Stimulated activated effector memory CD8-positive, alpha-beta T cell treated with anti-CD3 and anti-CD28 coated beads, Interleukin-12 subunit alpha, Interleukin-12 subunit beta, amount 100 ng/mL, for 72 hours (primary cell): ENCODE measurements at regions not wholly inside any gene's neighbourhood (a gene's known extent, or its start where the extent isn't known, plus 50 kb on each side); places are given as distances from the start of the nearest gene placed in this dataset.

Experiments
- ATAC-seq: fragments of 150-1000 bp; cut with Tn5 transposase; 2 replicates; pipeline ENCODE4 v1.10.0; 2021
- DNase-seq, 2 donors: peaks; one replicate each; pipeline ENCODE4 v3.0.0; 2021 to 2022; ENCODE audit warnings: low spot score in 2 of 2
- H3K27ac Mint-ChIP-seq: one replicate; pipeline ENCODE4 v1.8.0; 2022; ENCODE audit warnings: mild to moderate bottlenecking, mixed read lengths
- H3K36me3 Mint-ChIP-seq: one replicate; pipeline ENCODE4 v1.8.0; 2022; ENCODE audit warnings: mild to moderate bottlenecking, mixed read lengths
- H3K4me1 Mint-ChIP-seq: one replicate; pipeline ENCODE4 v1.8.0; 2022; ENCODE audit warnings: mixed read lengths
- H3K4me3 Mint-ChIP-seq: one replicate; pipeline ENCODE4 v1.8.0; 2022; ENCODE audit warnings: mild to moderate bottlenecking, mixed read lengths
- H3K9me3 Mint-ChIP-seq: one replicate; pipeline ENCODE4 v1.8.0; 2022; ENCODE audit warnings: mixed read lengths

DNA sequence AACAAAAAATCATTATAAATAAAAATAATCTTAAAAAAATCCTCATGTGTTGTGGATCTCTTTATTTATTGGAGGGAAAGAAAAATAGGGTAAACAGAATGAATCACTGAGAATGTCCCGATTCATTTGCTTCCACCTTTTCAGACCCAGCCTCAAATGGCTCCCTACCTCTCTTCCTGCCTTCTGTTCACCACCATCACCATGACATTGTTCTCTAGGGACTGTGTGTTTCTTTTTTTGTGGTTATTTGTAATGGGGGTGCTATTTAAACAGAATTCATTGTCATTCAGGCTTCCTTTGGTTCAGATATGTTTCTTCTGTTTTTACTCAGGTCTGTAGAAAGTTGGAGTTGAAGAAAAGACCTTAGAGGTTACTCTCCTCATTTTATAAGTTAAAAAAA is 198.2 kb downstream of the KIF4B start:
- no peaks in the 10 kb centered on the region for H3K9me3 Mint-ChIP-seq

DNA sequence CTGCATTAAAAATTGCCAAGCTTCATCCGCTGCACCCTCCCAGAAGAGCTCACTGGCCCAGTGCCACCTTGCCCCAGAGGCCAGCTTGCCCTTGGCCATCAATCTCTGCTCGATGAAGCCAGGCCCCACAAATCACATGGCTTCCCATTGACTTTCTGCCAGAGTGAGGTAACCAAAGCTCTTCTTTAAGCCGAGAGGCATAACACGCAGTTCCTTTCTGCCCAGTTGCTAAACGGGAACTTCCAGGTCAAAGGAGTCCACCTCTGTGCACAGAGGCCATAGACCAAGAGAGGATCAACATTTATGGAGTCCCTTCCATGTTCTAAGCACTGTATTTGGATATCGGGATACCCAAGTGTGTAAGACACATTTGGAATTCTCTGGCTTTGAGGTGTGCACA is 208.8 kb downstream of the KIF4B start:
- H3K4me3 Mint-ChIP-seq = no peak overlapping the region
- H3K36me3 Mint-ChIP-seq = no peaks in the 10 kb centered on the region
- DNase-seq = no peak
- H3K9me3 Mint-ChIP-seq = peaks cover 2% of the 10 kb centered on the region
- no peak overlapping the region for H3K27ac Mint-ChIP-seq
- no peaks in the 10 kb centered on the region for H3K4me1 Mint-ChIP-seq
- no peak for ATAC-seq

More for the DNA sequence above, 198.2 kb downstream of the KIF4B start:
- H3K27ac Mint-ChIP-seq = no peak overlapping the region
- no peak overlapping the region for H3K4me3 Mint-ChIP-seq
- no peak for ATAC-seq
- no peaks in the 10 kb centered on the region for H3K36me3 Mint-ChIP-seq
- no peak for DNase-seq
- no peaks in the 10 kb centered on the region for H3K4me1 Mint-ChIP-seq

DNA sequence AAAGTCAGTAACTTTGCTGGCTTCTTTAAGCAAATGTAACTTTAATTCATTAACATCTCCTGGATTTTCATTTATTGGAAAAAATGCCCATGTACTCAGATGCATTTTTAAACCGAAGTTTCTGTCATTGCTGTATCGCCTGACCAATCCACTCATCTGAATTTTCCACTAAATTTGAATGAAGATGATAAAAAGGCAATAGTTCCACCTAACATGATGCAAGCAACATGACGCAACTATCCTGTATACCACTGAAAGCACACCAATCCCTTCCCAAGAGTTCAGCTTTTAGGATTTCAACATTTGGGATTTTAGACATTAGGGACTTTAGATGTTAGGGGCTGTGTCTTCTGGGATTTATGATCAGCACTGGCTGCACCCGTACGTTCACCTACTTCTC is 215.6 kb downstream of the KIF4B start:
- Mint-ChIP-seq H3K27ac (no peak overlapping the region), H3K9me3 (peaks cover 5% of the 10 kb centered on the region), H3K36me3 (no peaks in the 10 kb centered on the region), H3K4me3 (no peak overlapping the region), H3K4me1 (no peaks in the 10 kb centered on the region)
- DNase-seq (no peak), ATAC-seq (no peak)

DNA sequence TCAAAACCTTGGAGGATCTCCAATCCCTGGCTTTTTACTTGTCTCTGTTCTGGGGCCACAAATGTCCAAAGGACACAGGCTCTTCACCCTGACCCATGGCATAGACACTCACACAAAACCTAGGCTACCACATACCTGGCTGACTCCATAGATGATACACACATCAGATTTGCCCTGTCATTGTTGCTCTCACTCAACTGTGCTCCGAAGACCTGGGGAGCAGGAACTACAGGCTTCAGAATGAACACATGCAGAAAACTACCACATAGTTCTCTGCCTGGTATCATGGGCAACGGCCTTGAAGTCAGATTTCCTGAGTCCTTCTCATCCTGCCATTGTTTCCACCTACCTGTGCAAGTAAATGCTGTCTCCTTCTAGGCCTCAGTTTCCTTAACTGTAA is 226.2 kb downstream of the KIF4B start:
- Mint-ChIP-seq H3K4me1 (no peaks in the 10 kb centered on the region), H3K27ac (no peak overlapping the region), H3K9me3 (peaks cover 22% of the 10 kb centered on the region), H3K4me3 (no peak overlapping the region), H3K36me3 (no peaks in the 10 kb centered on the region)
- no peak for ATAC-seq
- DNase-seq = no peak

DNA sequence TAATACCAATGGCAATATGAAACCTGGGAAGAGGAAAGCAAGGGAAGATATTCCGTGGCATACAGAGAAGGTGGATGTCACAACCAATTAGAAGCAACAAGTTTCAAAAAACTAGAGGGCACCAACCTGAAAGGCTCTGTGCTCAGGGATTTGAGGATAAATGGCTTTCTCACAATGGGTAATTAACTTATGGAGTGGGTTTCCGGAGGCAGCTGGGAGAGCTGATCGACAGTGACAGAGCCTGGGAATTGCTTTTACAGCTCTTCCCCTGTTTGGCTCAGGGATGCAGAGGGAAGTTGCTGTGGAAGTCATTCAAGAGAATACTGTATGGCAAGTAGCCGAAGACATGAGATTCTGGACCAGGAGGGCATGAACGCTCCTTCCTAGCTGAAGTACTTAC is 237.0 kb downstream of the KIF4B start:
- DNase-seq = no peak
- H3K4me1 Mint-ChIP-seq = no peaks in the 10 kb centered on the region
- no peak overlapping the region for H3K4me3 Mint-ChIP-seq
- no peaks in the 10 kb centered on the region for H3K9me3 Mint-ChIP-seq
- H3K36me3 Mint-ChIP-seq = no peaks in the 10 kb centered on the region
- no peak overlapping the region for H3K27ac Mint-ChIP-seq
- ATAC-seq = no peak

DNA sequence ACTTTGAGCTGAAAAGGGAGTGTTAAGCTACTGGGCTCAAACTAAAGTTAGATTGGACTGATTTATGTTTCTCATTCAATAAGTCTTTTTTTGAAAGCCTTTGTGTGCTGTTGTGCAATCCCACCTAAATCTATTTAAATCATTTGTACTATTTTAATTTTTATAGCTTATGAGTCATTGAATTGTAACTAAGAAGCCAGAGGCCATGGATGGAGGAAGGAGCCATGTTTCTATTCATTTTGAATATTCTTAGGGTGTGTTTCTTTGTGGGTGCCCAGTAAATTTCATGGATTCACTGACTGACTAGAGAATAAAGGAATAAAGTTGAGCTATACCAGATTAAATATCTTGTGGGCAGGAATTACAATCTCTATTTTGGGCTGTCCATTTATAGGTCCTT is 238.5 kb downstream of the KIF4B start:
- Mint-ChIP-seq H3K4me3 (no peak overlapping the region), H3K36me3 (no peaks in the 10 kb centered on the region), H3K27ac (no peak overlapping the region), H3K4me1 (no peaks in the 10 kb centered on the region), H3K9me3 (no peaks in the 10 kb centered on the region)
- DNase-seq = no peak
- ATAC-seq = no peak

DNA sequence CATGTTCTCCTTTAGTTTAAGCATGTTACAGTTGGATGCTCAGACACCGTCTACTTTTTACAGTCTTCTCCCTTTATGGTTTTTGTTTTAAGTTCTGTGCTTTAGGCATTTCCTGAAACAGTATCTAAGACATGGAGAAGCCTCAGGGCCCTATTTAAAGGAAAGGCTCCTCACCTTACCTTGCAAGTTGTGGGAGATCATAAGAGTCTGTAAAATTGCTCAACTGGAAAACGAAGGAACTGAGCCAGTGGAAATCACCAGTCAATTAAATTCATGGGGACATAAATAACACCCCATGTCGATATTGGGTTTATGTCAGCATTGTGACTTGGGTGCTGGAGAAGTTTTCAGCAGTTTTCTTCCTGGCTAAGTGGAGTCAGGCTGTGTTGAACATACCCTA is 239.2 kb downstream of the KIF4B start:
- Mint-ChIP-seq H3K27ac (no peak overlapping the region), H3K36me3 (no peaks in the 10 kb centered on the region)

DNA sequence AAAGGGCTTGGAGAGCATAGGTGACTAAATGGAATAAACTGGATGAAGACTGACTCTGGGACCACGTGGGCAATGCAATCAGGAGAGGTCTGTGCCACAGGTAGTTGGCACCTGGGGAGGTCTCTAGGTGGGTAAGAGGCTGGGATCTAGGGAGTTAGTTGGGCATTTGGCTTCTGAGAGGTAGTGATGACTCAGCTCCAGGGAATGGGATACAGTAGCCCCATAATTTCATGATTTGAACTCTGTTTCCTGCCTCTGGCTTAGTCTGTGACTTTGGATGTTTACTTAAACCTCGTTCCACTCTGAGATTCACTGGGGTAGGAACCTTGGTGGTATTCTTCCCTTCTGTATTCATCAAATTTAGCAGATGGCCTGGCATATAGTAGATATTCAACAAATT is 240.8 kb downstream of the KIF4B start:
- Mint-ChIP-seq H3K36me3 (no peaks in the 10 kb centered on the region), H3K4me1 (no peaks in the 10 kb centered on the region), H3K27ac (no peak overlapping the region), H3K4me3 (no peak overlapping the region), H3K9me3 (no peaks in the 10 kb centered on the region)
- DNase-seq (no peak), ATAC-seq (no peak)

More for the DNA sequence above, 239.2 kb downstream of the KIF4B start:
- H3K4me1 Mint-ChIP-seq = no peaks in the 10 kb centered on the region
- no peaks in the 10 kb centered on the region for H3K9me3 Mint-ChIP-seq
- no peak for DNase-seq
- H3K4me3 Mint-ChIP-seq = no peak overlapping the region
- no peak for ATAC-seq

DNA sequence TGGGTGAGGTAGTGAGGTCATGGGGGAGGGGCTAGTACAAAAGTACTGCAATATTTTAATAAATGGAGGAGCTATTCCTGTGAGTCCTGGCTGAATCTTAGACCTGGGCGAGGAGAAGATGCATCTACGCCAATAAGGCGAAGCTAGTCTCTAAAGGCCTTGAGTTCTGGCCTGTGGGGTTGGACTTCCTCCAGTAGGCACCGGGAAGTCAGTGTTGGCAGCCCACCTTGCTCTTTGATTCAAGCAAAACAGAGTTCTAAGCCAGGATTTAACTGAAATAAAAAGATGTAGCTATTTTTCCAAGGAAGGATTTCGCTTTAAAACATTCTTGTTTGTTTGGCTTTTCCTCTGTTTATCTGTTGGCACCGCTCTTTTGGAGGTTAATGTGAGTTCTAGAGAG is 244.6 kb downstream of the KIF4B start:
- Mint-ChIP-seq H3K4me3 (no peak overlapping the region), H3K27ac (no peak overlapping the region), H3K9me3 (no peaks in the 10 kb centered on the region), H3K4me1 (no peaks in the 10 kb centered on the region), H3K36me3 (no peaks in the 10 kb centered on the region)
- DNase-seq = no peak
- no peak for ATAC-seq

DNA sequence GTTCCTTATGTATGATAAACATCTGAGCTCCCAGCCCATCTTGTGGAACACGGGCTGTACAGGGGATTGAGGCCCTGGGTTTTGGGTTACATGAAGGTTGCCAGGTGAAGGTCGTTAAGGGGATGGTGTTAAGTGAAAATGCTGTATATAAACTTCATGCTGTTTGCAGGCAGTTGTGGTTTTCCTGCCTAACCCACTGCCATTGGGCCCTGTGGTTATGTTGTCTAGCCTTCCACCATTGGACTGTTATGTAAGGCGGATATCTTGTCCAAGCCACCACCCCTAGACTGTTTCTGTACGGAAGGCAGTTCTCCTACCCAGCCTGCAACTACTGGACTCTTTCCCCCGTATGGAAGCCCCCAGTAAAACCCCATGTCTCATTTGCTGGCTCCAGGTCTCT is 246.1 kb downstream of the KIF4B start:
- no peak overlapping the region for H3K4me3 Mint-ChIP-seq
- no peaks in the 10 kb centered on the region for H3K4me1 Mint-ChIP-seq
- H3K27ac Mint-ChIP-seq = no peak overlapping the region
- no peak for DNase-seq
- H3K36me3 Mint-ChIP-seq = no peaks in the 10 kb centered on the region
- no peak for ATAC-seq
- H3K9me3 Mint-ChIP-seq = no peaks in the 10 kb centered on the region

DNA sequence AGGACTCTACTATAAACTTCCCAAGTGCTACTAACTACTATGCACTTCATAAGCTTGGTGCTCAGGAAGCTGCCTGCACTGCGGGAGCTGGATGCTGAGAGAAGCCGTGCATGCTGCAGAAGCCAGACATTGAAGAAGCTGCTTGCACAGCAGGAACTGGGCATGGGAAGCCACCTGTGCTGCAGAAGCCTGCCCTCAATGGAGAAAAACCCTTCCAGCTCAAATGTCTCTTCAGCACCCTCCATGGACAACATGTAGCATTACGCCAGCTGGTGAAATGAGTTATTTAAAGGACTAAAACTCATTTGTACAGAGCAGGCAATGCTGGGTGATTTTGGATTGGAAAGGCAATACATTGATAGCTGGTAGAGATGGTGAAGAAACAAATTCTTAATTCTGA is 247.2 kb downstream of the KIF4B start:
- no peaks in the 10 kb centered on the region for H3K36me3 Mint-ChIP-seq
- no peak for DNase-seq
- H3K4me1 Mint-ChIP-seq = no peaks in the 10 kb centered on the region
- H3K4me3 Mint-ChIP-seq = no peak overlapping the region
- no peak for ATAC-seq
- H3K9me3 Mint-ChIP-seq = no peaks in the 10 kb centered on the region
- H3K27ac Mint-ChIP-seq = no peak overlapping the region

DNA sequence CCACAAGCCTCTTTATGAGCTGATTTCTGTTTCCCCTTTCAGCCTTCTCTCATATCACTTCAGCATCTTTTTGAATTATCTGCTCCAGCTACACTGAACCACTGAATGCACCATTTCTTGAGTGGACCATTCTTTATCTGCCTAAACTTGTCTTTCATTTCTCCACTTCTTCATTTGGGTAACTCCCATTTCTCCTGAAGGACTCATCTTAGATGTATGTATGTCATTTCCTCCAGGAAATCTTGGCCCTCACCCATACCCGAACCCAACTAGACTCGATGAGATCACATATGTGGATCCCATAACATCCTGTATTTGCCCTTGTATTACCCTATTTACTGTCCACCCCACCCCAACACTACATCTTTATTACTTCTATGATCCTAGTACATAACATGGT is 249.8 kb downstream of the KIF4B start:
- no peak for ATAC-seq
- H3K4me3 Mint-ChIP-seq = no peak overlapping the region

DNA sequence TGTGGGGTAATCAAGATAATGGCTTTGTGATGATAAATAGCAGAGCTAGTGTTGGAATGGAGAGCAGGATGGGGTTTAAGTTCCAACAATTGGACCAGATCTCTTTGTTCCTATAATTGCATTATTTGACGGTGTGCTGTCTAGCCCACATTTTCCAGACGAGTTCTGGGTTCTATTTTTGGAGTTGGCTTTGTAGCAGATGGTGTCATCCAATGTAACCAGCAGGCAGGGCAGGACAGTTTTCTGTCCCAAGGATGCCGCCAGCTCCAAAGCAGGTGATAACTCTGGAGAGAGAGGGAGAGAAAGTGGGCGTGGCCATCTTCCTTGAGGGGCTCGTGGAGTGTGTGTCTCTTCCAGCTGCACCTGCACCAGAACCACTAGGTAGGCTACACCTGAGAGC is 251.3 kb downstream of the KIF4B start:
- H3K36me3 Mint-ChIP-seq = no peaks in the 10 kb centered on the region
- H3K4me1 Mint-ChIP-seq = no peaks in the 10 kb centered on the region
- H3K27ac Mint-ChIP-seq = no peak overlapping the region
- H3K4me3 Mint-ChIP-seq = no peak overlapping the region
- no peak for ATAC-seq
- DNase-seq = no peak
- H3K9me3 Mint-ChIP-seq = no peaks in the 10 kb centered on the region

More for the DNA sequence above, 249.8 kb downstream of the KIF4B start:
- no peaks in the 10 kb centered on the region for H3K9me3 Mint-ChIP-seq
- no peak for DNase-seq
- no peaks in the 10 kb centered on the region for H3K4me1 Mint-ChIP-seq
- H3K36me3 Mint-ChIP-seq = no peaks in the 10 kb centered on the region
- no peak overlapping the region for H3K27ac Mint-ChIP-seq

DNA sequence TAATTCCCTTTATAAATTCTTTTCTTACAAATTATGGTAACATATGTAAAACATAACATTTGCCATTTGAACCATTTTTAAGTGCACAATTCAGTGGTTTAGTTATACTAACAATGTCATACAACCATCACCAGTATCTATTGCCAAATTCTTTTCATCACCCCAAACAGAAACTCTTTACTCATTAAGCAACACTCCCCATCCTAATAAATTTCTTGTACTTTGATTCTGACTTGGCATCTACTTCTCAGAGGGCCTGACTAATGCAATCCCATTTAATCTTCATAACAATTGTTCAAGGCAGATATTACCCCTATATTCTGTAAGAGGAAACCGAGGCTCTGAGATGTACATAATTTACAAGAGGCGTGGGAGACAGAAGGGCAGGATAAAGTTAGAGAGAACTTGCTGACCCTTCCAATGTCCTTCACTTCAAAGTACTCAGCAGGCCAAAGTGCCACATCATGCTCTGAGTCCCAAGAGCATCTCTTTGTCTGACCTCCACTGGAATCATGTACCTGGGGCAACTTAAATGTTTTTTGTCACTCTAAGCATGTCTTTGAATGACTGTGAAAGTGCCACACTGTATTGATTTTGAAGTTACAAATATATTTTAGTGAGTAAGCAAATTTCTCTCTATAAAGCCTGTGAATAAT is 255.3 kb downstream of the KIF4B start:
- H3K4me3 Mint-ChIP-seq = no peak overlapping the region
- no peak for ATAC-seq
- H3K27ac Mint-ChIP-seq = no peak overlapping the region
- no peak for DNase-seq
- H3K9me3 Mint-ChIP-seq = no peaks in the 10 kb centered on the region
- no peaks in the 10 kb centered on the region for H3K4me1 Mint-ChIP-seq
- H3K36me3 Mint-ChIP-seq = no peaks in the 10 kb centered on the region

DNA sequence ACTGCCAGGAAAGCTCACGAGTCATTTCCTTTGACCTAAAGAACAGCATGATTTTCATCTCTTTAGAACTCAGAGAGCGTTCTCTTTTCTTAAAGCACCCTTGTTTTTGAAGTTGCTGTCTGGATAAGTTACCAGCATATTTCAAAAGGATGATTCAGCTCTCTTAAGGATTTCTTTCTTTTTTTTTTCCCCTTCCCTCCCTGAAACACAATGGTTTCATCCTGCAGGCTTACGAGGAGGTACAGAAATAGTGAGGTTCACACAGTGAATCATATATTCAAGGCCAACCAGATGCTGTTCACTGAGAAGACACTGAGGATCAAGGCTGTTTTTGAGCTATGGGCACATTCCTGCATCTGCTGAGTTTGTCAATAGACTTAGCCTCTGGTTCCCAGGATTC is 257.2 kb downstream of the KIF4B start:
- ATAC-seq (no peak), DNase-seq (no peak)
- no peaks in the 10 kb centered on the region for H3K36me3 Mint-ChIP-seq
- H3K27ac Mint-ChIP-seq = no peak overlapping the region
- no peaks in the 10 kb centered on the region for H3K4me1 Mint-ChIP-seq
- H3K4me3 Mint-ChIP-seq = no peak overlapping the region
- H3K9me3 Mint-ChIP-seq = no peaks in the 10 kb centered on the region

DNA sequence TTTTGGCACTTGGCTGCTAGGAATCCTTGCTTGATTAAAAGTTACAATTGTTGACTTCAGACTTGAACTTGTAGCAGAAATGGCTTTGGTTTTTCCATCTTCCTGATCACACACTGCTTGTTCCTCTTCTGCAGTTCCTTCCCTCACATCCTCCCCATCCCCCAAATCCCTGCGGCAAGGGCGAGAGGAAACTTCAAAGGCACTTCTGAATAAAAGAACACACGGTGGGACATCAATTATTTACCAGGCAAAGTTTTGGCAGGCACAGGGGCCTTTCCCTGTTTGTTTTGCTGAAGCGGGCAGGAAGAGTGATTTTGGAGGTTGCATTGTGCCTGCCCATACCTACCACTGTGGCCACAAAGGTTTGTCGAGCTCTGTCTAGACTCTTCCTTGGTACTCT is 260.9 kb downstream of the KIF4B start:
- peak; percentile 24 for ATAC-seq
- no peak overlapping the region for H3K27ac Mint-ChIP-seq
- no peaks in the 10 kb centered on the region for H3K36me3 Mint-ChIP-seq
- H3K4me1 Mint-ChIP-seq = no peaks in the 10 kb centered on the region
- DNase-seq = no peak
- no peak overlapping the region for H3K4me3 Mint-ChIP-seq
- no peaks in the 10 kb centered on the region for H3K9me3 Mint-ChIP-seq

DNA sequence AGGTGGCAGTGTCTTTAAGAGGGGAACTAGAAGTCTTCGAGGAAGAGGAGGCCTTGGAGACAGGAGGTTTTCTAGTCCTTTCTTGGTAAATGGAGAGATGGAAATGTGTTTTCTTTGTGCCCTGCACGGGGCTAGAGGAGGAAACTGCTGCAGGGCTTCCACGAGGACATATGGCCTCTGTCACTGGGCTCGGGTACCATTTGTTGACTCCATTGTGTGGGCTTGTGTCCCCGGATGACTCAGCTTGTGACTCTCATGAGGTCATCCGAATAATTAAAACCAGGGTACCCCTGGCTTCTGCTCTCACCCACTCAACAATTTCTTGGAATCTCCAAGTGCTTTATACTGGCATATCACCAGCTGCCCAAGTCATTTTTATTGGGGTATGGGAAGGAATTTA is 261.7 kb downstream of the KIF4B start:
- no peaks in the 10 kb centered on the region for H3K36me3 Mint-ChIP-seq
- no peak overlapping the region for H3K27ac Mint-ChIP-seq
- DNase-seq (no peak), ATAC-seq (no peak)
- H3K9me3 Mint-ChIP-seq = no peaks in the 10 kb centered on the region
- H3K4me3 Mint-ChIP-seq = no peak overlapping the region
- H3K4me1 Mint-ChIP-seq = no peaks in the 10 kb centered on the region
